LNCaP clone FGC (cell line): ENCODE measurements at regions not wholly inside any gene's neighbourhood (a gene's known extent, or its start where the extent isn't known, plus 50 kb on each side); places are given as distances from the start of the nearest gene placed in this dataset.

Source experiments
- DNase-seq: peaks from one replicate; pipeline ENCODE4 v3.0.0-alpha.2; 2011; ENCODE audit warnings: low read depth
- H3K4me3 ChIP-seq: 2 replicates; pipeline ENCODE4 v1.5.1; 2011; ENCODE audit warnings: mild to moderate bottlenecking, low read depth, low read length, control low read depth
- TF ChIP-seq, protein P1 (sequence below): IDR thresholded peaks from 2 replicates; pipeline ENCODE4 v1.5.1; 2012; ENCODE audit warnings: mild to moderate bottlenecking; ENCODE audit not compliant: control insufficient read depth, insufficient read depth; ENCODE audit errors: extremely low read depth

DNA sequence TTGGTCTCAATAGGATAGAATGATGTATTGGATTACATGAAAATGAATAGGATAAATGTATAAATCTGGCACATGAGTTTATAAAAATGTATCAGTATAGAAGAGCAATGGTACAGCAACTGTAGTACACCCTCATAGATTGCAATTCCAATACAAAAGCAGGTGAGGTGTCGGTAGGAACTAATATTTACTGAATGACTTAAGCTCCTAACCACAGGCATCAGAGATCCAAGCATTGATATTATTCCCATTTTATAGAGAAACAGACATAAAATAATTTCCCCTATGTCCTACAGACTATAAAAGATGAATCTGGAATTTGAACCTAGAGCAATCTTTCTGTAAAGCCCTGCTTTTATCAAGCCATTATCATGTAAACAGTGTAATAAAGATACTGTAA is 227.4 kb downstream of the MBD2 start:
- H3K4me3 ChIP-seq = no peak overlapping the region
- TF ChIP-seq, protein P1, sequence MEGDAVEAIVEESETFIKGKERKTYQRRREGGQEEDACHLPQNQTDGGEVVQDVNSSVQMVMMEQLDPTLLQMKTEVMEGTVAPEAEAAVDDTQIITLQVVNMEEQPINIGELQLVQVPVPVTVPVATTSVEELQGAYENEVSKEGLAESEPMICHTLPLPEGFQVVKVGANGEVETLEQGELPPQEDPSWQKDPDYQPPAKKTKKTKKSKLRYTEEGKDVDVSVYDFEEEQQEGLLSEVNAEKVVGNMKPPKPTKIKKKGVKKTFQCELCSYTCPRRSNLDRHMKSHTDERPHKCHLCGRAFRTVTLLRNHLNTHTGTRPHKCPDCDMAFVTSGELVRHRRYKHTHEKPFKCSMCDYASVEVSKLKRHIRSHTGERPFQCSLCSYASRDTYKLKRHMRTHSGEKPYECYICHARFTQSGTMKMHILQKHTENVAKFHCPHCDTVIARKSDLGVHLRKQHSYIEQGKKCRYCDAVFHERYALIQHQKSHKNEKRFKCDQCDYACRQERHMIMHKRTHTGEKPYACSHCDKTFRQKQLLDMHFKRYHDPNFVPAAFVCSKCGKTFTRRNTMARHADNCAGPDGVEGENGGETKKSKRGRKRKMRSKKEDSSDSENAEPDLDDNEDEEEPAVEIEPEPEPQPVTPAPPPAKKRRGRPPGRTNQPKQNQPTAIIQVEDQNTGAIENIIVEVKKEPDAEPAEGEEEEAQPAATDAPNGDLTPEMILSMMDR = no peak
- DNase-seq = no peak

DNA sequence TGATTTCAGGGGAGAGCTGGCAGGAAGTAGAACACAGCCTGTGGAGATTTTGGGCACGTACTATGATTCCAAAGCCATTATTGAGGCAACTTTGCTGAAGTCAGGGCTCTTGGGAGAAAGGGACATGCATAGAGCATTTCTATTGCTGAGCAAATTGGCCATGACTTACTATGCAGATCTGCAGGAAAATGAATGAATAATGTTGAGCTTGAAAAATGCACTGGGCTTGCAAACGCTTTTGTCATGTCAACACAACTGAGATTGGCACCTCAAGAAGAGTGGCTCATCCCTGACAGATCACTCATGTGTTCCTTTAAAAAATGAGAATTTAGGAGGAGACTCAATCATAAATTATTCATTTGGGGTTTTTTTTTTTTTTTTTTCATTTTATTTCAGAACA is 230.5 kb downstream of the MBD2 start:
- H3K4me3 ChIP-seq = no peak overlapping the region
- TF ChIP-seq, protein P1 = no peak
- DNase-seq = no peak

DNA sequence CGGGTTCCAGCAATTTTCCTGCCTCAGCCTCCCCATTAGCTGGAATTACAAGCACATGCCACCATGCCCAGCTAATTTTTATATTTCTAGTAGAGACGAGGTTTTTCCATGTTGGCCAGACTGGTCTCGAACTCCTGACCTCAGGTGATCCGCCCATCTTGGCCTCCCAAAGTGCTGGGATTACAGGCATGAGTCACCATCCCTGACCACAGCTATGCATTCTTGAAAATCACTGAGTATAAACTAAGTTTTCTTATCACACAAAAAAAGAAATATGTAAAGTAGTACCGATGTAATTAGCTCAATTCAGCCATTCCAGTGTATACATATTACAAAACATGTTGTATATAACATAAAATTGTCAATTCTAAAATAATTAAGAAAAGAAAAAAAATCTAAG is 232.7 kb downstream of the MBD2 start:
- H3K4me3 ChIP-seq = no peak overlapping the region
- TF ChIP-seq, protein P1 = no peak
- DNase-seq = no peak

DNA sequence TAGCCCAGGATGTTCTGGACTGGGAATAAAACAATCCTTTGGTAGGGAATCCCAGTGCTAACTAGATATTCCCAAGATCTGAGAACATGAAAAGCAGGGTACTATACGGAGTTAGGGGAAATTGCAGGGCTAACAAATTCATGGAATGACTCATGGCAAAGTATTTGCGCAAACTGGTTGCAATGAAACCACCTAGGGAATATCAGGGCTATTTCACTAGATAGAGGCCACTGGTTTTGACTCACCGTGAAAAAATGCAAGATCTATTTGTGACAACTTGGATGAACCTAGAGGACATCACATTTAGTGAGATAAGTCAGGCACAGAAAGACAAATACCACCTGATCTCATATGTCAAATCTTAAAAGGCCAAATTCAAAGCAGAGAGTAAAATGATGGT is 233.3 kb downstream of the MBD2 start:
- DNase-seq = no peak
- TF ChIP-seq, protein P1 = no peak
- no peak overlapping the region for H3K4me3 ChIP-seq

DNA sequence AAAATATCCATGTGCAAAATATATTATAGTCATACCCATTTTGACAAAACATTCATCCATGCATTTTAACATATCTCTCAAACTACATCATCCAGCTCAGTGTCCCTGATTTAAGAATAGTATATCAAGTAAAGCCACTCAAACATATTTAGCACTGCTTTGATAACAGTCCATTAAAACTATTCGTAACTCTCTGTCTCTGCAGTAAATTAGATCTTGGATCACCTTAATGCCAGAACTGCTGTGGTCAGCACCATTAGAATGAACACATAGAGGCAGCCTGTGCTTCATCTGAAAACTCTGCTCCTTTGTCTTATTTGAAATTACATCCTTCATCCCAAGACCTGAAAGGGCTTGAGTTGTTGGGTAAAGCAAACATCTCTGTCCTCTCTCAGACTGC is 234.0 kb downstream of the MBD2 start:
- TF ChIP-seq, protein P1 = no peak
- no peak overlapping the region for H3K4me3 ChIP-seq
- DNase-seq = no peak

DNA sequence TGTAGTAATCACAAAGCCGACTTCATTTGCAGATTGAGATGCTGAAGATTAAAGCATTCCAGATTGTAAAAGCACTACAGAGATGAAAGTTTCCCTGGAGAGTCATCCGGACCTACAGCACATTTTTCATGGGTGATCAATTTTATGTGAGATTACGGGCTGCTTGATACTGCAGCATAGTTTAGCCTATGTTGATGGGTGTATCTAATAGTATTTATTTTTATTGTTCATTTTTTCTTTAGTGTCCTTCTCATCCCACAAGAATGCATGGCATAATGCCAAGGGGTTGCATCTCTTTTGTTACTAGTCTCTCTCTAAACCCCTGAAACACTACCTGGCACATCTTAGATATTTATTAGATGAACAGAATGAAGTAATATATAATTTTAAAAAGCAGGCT is 240.4 kb downstream of the MBD2 start:
- no peak for DNase-seq
- no peak overlapping the region for H3K4me3 ChIP-seq
- TF ChIP-seq, protein P1 = no peak

DNA sequence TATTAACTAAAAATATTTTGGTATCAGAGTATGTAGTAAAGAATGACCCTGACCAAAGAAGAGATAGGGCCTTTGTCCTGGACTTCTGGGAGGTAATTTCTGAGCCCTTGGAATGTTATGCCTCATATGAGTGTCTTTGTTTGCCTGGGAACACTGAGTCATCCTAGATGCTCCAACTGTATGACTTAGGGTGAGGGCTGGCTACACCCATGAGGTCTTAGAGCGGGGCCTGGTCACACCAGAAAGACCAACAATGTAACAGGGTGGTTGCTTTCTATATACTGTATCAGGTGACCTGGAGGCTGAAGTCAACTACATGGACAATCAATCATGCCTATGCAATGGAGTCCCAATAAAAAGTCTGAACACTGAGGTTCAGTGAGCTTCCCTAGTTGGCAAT is 253.1 kb downstream of the MBD2 start:
- no peak overlapping the region for H3K4me3 ChIP-seq
- TF ChIP-seq, protein P1 = no peak
- DNase-seq = no peak
